ENCODE measurements at regions not wholly inside any gene's neighbourhood (a gene's known extent, or its start where the extent isn't known, plus 50 kb on each side); places are given as distances from the start of the nearest gene placed in this dataset.

GRCh38 chr21:27152996-27153395 is 186.1 kb upstream of the ADAMTS5 start:
- TF ChIP-seq POLR2A (IDR thresholded peaks at IDR 0.05) = no peak
- TF ChIP-seq CTCF (IDR thresholded peaks at IDR 0.05) = no peak

Measured in suprapubic skin (tissue), 3 donors.